Astrocyte of the cerebellum (primary cell): ENCODE measurements at regions not wholly inside any gene's neighbourhood (a gene's known extent, or its start where the extent isn't known, plus 50 kb on each side); places are given as distances from the start of the nearest gene placed in this dataset.

Experiments used
- DNase-seq: peaks from one replicate; pipeline ENCODE4 v3.0.0-alpha.2; 2011; ENCODE audit warnings: low read depth
- H3K4me3 ChIP-seq: 2 replicates; pipeline ENCODE4 v1.5.1; 2011; ENCODE audit warnings: mild to moderate bottlenecking, low read depth, low read length, moderate library complexity
- CTCF ChIP-seq: IDR thresholded peaks from 2 replicates; pipeline ENCODE4 v1.5.1; 2012; ENCODE audit warnings: low read length, low read depth, moderate library complexity, mild to moderate bottlenecking; ENCODE audit errors: missing control alignments
- in situ Hi-C: cut with HindIII; loops from 2 replicates; pipeline ENCODE4 v1.10.0; 2017; ENCODE audit warnings: low sequenced_read_pairs

GRCh38 chr1:79741720-79742421 lies 735.3 kb upstream of the ADGRL4 start:
- H3K4me3 ChIP-seq = no peak overlapping the region
- in situ Hi-C loops = no loop called here
- no peak for DNase-seq
- TF ChIP-seq CTCF = no peak

GRCh38 chr1:79738101-79738500 lies 731.6 kb upstream of the ADGRL4 start:
- no peak for TF ChIP-seq CTCF
- in situ Hi-C loops = no loop called here
- H3K4me3 ChIP-seq = no peak overlapping the region
- DNase-seq = no peak

GRCh38 chr1:79737193-79737592 lies 730.7 kb upstream of the ADGRL4 start:
- no peak for DNase-seq

GRCh38 chr1:79732950-79733349 lies 726.4 kb upstream of the ADGRL4 start:
- H3K4me3 ChIP-seq = no peak overlapping the region
- no peak for TF ChIP-seq CTCF
- DNase-seq = no peak
- in situ Hi-C loops = no loop called here

More at GRCh38 chr1:79737193-79737592, 730.7 kb upstream of the ADGRL4 start:
- TF ChIP-seq CTCF = no peak
- H3K4me3 ChIP-seq = no peak overlapping the region
- in situ Hi-C loops = no loop called here

GRCh38 chr1:79726911-79727310 lies 720.4 kb upstream of the ADGRL4 start:
- in situ Hi-C loops = no loop called here
- no peak for TF ChIP-seq CTCF
- H3K4me3 ChIP-seq = no peak overlapping the region
- no peak for DNase-seq

GRCh38 chr1:79726321-79726720 lies 719.8 kb upstream of the ADGRL4 start:
- TF ChIP-seq CTCF = no peak
- in situ Hi-C loops = no loop called here
- no peak overlapping the region for H3K4me3 ChIP-seq
- DNase-seq = peak; percentile 63
